Activated effector memory CD4-positive, alpha-beta T cell treated with anti-CD3 and anti-CD28 coated beads, Interleukin-2, amount 50 U/mL, for 16 hours (primary cell): ENCODE measurements at regions not wholly inside any gene's neighbourhood (a gene's known extent, or its start where the extent isn't known, plus 50 kb on each side); places are given as distances from the start of the nearest gene placed in this dataset.
"Not testable (repeated sequence)": the region's sequence is repeated elsewhere in the genome, so short reads cannot be mapped to it uniquely, and the experiment has no call there.

Source experiments
- DNase-seq: peaks from one replicate; pipeline ENCODE4 v3.0.0-alpha.2; 2020

DNA sequence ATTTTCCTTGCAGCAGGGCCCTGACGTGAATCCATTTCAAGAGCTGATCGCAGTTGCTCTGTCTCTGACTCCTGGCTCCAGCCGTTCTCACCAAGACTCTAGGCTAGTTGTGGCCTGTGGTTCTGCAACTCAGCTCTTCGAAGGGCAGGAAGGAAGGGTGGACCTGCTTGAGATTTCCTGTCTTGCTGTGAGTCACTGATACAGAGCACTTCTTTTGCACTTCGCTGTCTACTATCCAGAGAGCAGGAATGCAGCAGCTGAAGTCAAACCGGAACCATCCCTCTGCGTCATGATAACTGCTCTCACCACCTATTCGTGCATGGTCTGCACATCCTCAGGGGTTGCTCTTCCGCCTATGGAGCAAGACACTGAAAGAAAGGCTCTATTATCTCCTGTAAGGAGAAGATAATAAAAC lies 59.7 kb downstream of the RAP2B start:
- peak; percentile 86 for DNase-seq

DNA sequence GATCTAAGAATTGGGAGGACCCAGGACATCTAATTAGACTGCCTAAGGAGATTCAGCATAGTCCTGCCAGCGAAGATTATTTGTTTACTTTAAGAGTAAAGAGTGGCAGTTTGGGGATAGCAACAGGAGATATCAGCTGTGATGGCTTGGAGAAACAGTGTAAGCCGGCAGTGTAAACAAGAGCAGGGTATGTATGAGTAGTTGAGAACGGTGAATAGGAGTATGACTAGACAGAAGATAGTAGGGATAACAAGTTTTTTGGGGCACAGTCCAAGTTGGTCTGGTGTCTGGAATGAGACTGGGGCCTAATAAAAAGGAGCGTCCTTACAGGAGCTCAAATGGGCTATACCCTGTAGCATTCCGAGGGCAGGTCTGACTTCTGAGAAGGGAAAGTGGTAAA lies 64.9 kb downstream of the RAP2B start:
- DNase-seq, result not testable (repeated sequence)

DNA sequence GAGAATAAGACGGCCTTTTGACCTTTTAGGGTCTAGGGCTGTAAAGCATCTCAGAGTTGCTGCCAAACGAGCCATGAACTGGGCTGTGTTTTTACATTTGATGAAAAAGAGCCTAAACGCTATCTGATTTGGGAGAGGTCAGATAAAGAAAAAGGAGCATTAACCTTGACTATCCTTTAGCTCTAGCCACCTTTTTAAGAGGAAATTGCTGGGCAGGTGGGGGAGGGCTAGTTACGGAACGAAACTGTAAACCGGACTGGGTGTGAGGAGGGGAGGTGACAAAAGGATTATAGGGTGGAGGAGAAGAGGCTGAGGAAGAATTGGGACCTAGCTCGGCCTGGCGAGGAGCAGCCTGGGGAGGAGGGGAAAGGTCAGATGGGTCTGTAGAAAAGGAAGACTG lies 68.4 kb downstream of the RAP2B start:
- not testable (repeated sequence) for DNase-seq

DNA sequence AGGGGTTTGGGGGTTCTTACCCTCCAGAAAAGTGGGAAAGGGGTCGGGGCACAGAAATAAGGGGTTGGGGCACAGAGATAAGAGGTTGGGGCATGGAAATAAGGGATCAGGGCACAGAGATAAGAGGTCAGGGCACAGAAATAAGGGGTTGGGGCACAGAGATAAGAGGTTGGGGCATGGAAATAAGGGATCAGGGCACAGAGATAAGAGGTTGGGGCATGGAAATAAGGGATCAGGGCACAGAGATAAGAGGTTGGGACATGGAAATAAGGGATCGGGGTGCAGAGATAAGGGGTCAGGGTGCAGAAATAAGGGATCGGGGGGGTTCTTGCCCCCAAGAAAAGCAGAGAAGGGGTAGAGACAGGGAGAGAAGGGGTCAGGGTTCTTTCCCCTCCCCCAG lies 69.2 kb downstream of the RAP2B start:
- not testable (repeated sequence) for DNase-seq

DNA sequence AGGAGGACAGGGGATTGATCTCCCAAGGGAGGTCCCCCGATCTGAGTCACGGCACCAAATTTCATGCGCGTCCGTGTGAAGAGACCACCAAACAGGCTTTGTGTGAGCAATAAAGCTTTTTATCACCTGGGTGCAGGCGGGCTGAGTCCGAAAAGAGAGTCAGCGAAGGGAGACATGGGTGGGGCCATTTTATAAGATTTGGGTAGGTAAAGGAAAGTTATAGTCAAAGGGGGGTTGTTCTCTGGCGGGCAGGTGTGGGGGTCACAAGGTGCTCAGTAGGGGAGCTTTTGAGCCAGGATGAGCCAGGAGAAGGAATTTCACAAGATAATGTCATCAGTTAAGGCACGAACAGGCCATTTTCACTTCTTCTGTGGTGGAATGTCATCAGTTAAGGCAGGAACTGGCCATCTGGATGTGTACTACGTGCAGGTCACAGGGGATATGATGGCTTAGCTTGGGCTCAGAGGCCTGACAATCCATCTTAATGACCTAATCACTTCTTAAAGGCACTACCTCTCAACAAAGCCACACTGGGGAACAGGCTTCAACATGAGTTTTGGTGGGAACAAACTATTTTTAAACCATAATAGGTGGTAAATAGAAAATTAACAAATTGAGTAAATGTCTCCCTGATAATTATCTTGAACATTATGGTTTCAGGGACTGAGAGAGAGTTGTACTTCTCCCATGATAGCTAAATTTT lies 70.2 kb downstream of the RAP2B start:
- not testable (repeated sequence) for DNase-seq

DNA sequence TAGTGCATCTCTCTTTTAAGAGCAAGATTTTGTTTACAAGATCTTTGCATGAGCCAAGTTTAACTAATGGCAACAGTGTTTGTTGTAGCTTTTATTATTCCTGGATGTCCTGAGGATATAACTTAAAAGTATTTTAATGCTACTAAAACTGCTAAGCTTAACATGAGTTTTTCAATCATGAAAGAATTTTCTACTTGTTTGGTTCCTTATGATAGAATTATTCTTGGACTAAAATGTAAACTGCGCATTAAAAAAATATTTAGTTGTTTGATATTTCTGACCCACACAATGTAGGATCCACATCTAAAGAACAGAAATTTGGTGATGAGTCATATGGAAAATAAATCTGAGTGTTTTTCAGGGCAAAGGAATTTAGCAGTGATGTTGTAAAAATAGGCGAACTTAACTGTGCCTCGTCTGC lies 70.8 kb downstream of the RAP2B start:
- DNase-seq, result no peak

DNA sequence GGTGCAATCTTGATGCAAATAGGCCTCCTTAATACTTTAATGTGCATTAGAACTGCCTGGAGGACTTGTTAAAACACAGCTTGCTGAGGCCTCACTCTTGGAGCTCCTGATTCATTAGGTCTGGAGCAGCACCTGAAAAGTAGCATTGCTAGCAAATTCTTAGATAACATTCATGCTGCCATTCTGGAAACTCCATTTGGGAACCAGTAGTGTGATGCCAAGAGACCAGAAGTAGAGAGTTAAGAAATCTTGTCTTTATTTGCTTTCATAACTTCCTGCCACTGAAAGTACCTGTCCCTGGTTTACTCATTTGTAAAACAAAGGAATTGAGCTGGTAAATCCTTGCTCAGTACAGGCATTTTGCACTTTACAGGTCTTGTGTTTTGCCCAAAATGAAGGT lies 72.0 kb downstream of the RAP2B start:
- no peak for DNase-seq

DNA sequence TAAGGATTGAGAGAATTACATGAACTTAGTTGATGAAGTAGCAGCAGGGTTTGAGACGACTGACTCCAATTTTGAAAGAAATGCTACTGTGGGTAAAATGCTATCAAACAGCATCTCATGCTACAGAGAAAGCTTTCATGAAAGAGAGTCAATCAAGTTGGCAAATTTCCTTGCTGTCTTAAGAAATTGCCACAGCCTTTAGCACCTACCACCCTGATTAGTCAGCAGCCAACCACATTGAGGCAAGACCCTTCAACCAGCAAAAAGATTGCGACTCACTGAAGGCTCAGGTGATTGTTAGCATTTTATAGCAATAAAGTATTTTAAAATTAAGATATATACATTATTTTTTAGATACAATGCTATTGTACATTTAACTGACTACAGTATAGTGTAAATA lies 80.9 kb downstream of the RAP2B start:
- no peak for DNase-seq

DNA sequence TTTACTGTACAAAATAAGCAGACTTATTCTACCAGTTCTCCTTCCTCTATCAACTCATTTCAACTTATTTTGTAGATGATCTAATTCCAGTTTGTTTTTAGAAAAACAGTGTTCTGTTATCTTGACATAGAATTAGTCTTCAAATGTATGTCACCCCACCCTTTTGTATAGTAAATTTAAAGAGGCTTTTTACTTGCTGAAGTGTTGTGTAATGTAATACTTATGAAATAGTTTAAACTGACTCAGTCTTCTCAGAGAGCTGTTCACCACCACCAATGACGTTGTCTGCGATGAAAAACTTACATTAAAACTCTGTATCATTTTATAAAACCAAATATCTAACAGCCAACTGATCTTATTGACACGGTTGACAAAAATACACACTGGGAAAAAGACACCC lies 82.9 kb downstream of the RAP2B start:
- no peak for DNase-seq

DNA sequence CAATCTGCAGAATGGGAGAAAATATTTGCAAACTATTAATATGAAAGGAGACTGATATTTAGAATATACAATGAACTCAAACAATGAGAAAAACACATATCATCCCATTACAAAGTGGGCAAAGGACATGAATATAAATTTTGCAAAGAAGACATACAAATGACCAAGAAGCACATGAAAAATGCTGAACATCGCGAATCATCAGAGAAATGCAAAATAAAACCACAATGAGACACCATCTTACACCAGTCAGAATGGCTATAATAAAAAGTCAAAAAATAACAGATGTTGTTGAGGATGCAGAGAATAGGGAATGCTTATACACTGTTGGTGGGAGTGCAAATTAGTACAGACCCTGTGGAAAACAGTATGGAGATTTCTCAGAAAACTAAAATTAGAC lies 83.6 kb downstream of the RAP2B start:
- DNase-seq, result no peak

DNA sequence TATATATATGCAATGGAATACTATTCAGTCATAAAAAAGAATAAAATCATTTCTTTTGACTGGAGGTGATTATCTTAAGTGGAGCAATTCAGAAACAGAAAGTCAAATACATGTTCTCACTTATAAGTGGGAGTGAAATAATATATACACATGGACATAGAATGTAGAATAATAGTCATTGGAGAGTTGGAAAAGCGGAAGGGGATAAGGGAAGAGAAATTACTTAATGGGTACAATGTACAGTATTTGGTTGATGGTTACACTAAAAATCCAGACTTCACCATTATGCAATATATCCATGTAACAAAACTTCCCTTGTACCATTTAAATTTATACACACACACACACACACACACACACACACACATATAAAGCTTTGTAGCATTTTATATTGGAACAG lies 84.3 kb downstream of the RAP2B start:
- no peak for DNase-seq

DNA sequence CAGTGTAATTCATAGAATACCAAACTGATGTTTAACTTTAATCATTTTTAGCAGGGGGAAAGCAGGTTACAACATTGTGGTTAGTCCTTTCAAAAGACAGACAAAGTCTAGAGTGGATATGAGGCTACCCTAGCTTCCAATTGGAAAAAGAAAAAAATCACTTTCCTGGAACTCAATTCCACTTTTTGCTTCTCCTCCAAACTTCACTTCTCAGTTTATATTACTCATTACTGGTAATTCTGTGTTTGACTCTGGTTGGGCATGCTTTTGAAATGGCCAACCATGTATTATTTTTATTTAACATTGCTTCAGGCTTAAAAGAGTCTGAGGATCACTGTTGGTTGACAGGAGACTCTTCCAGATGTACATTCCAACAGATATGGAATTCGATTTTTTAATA lies 84.8 kb downstream of the RAP2B start:
- no peak for DNase-seq

DNA sequence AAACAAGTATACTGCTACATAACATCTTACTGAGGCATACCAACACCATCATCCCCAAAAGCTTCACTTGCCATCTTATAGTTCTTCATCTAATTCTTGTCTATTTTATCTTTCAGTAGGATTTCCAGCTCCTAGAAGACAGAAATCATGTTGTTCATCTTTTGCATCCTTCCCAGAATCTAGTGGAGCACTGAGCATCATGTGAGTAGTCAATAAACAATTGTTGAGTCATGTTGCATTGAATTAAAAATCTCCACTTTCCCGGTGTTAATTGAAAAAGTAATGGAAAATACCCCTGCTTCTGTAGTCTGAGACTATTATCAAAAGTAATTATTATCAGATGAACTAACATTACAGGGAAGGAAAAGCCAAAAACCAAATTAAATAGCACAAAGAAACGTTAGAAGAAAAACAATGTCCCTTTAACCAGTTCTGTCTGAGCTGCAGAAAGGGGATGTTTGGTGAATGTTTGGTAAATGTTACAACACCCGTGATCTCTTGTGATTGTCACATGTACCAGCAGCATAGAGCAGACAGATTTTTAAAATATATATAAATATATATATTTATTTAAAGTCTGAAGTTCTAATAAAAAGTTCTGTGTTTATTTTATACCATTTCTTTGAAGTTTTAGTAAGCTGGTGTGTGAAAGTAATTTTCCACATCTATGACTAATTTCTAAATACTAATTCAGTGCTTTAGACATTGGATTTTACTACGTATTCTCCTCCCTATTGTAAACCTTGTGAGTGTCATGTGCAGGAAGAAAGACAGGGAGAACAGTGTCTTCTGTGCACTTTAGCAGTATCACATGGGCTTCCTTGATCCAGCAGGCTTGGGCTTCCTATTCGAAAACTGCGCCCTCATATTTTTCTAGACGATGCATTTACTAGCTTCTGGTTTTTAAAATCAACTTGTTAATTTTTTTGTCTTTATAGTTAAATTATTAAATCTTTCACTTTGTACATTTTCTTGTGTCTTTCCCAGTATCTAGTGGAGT lies 85.6 kb downstream of the RAP2B start:
- no peak for DNase-seq

DNA sequence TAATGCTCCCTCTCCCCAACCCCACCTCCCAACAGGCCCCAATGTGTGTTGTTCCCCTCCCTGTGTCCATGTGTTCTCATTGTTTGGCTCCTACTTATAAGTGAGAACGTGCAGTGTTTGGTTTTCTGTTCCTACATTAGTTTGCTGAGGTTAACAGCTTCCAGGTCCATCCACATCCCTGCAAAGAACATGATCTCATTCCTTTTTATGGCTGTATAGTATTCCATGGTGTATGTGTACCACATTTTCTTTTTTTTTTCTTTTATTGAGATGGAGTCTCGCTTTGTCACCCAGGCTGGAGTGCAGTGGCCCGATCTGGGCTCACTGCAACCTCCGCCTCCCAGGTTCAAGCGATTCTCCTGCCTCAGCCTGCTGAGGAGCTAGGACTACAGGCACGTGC lies 86.8 kb downstream of the RAP2B start:
- DNase-seq, result not testable (repeated sequence)

DNA sequence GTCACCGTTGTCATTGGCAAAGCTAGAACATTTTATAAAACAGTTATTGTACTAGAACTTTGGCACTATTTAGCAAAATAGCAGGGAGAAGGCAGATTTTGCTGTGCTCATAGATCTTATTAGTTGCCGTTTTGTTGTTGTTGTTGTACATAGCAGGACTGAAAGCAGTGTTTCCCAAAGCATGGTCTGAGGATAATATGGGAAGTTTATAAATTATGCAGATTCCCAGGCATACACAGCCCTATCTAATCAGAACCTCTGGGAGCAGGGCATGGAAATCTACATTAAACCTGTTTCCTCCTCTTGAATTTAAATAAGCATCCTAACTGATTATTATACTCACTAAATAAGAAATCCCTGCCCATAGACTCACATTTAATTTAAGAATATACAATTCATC lies 87.9 kb downstream of the RAP2B start:
- DNase-seq, result no peak

DNA sequence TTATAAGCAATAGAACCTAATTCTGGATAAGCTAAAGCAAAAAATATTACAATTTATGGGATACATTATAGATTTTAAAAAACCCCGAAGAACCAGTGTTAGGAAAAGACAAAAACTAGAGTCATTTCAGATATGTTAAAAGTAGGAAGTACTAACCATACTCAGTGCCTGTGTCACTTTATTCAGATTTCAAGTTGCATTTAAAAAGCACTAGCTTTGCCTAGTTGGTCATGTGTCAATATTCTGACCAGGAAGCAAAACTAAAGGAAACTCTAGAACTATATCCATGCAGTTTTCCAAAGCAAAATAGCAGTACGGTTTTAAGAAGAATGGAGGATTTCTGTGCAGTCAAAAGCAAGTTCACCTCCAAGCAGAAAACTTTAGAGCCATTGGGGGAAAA lies 88.4 kb downstream of the RAP2B start:
- no peak for DNase-seq

DNA sequence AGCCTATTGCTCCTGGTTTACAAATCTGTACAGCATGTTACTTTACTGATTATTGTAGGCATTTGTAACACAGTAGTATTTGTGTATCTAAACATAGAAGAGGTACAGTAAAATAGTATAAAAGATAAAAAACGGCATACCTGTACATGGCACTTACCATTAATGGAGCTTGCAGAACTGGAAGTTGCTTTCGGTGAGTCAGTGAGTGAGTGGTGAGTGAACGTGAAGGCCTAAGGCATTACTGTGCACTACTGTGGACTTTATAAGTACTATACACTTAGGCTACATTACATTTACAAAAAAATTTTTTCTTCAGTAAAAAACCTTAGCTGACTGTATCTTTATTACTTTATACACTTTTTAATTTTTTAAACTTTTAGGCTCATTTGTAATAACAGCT lies 90.9 kb downstream of the RAP2B start:
- DNase-seq, result no peak

DNA sequence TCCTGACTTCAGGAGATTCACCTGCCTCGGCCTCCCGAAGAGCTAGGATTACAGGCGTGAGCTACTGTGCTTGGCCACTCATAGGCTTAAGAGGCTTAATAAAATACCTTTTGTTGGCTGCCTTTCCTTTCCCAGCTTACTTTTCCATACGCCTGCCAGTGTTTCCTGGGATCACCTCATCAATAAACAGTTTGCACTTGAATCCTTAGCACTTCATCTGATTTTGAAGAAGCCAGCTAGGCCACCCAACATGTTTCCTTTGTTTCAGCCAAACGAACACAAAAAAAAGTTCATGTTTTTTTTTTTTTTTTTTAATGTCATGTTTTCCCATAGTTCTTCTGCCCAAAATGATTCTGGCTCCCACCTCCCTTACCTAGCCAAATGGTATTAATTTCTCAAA lies 92.3 kb downstream of the RAP2B start:
- no peak for DNase-seq

DNA sequence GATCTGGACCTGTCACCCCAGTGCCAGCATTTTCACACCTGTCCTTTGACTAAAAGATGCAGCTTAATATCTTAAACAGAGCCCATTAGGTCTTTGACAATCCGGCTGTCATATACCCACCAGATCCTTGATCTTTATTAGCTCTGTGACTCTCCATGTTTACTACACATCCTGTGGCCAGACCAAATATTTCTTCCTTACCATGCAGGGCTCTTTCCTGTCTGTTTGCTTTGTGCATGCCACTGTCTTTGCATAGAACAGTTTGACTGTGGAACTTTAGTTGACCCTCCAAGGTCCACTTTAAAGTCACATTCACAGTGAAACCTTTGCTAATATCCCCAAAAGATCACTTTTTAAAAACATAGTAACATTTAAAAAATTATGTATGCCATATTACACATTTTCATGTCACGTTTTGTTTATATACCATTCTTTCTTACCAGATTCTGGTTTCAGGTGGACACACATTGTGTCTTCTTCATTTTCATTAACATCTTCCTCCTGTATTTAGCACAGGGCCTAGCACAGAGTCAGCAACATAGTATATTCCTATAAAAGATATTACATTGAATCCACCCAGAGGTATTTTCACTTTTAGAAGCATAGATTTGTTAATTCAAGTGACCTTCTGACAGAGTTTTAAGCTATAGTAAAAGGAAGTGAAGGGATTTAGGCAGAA lies 95.8 kb downstream of the RAP2B start:
- no peak for DNase-seq

DNA sequence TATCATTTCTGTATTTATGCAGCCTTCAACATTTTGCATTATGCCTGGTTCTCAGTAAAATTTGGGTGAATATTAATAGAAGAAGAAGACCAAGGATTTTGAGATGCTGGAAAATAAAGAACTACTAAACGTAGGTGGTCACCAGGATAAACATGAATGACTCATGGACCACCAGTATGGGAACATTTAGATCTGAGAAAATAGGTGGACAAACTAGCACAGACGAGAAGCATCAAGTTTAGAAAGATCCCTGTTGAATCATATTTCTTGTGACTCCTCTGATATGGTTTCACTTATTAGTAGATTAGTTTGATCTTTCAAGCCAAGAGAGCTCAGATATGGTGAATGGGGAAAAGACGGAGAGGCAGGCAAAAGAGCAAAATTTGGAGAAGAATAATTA lies 97.9 kb downstream of the RAP2B start:
- no peak for DNase-seq

DNA sequence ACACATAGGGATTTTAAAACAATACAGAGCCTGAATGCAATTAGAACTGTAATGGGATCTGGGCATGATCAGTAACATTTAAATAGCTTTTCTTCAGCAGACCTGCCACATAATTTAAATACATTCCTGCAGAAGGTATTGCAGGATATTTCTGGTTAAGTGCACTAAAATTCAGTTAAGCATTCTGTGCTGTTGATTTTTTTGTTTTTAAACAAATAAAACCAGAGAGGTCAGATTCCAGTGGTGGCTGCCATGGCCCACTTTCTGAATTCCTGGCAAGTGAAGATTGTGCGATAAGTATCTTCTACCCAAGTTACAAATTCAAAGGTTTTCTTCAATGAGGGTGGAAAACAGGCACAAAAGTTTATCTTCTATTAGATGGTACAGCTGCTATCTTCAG lies 98.7 kb downstream of the RAP2B start:
- no peak for DNase-seq

DNA sequence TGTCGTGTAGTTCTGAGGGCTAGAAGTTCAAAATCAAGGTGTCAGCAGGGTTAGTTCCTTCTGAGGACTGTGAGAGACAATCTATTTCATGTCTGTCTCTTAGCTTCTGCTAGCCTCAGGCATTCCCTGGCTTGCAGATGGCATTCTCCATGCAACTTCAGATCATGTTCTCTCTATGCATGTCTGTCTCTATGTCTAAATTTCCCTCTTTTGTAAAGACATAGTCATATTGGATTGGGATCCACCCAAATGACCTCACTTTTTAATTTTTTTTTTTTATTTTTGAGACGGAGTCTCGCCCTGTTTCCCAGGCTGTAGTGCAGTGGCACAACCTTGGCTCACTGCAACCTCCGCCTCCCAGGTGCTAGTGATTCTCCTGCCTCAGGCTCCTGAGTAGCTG lies 104.6 kb downstream of the RAP2B start:
- DNase-seq, result no peak

DNA sequence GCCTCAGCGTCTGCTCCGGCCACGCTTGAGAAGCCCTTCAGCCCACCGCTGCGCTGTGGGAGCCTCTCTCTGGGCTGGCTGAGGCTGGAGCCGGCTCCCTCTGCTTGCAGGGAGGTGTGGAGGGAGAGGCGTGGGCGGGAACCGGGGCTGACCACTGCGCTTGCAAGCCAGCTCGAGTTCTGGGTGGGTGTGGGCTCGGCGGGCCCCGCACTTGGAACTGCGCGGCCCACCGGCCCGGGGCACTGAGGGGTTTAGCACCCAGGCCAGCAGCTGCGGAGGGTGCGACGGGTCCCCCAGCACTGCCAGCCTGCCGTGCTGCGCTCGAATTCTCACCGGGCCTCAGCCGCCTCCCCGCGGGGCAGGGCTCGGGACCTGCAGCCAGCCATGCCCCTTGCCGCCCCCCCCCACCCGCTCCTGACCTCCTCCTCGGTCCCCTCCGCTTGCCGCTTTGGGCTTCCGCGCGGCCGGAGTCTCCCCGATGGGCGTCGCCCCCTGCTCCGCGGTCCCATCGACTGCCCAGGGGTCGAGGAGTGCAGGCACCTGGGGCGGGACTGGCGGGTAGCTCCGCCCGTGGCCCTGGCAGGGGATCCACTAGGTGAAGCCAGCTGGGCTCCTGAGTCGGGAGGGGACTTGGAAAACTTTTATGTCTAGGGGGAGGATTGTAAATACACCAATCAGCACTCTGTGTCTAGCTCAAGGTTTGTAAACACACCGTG lies 106.7 kb downstream of the RAP2B start:
- DNase-seq, result no peak
